Mammary epithelial cell (primary cell): ENCODE measurements at regions not wholly inside any gene's neighbourhood (a gene's known extent, or its start where the extent isn't known, plus 50 kb on each side); places are given as distances from the start of the nearest gene placed in this dataset.

Experiments used
- EZH2 ChIP-seq: IDR thresholded peaks from 2 replicates; pipeline ENCODE4 v1.6.1; 2012; ENCODE audit warnings: low read length, inconsistent platforms, borderline replicate concordance
- TF ChIP-seq, protein P1 (sequence below), 2 donors: IDR thresholded peaks in 1 of 2; conservative IDR thresholded peaks in 1 of 2; 2 replicates each; pipeline ENCODE4 v1.5.1; 2011 to 2012; ENCODE audit warnings: inconsistent platforms in 2 of 2, low read length in 2 of 2, mild to moderate bottlenecking in 2 of 2, control low read depth in 1 of 2, low read depth in 1 of 2; ENCODE audit not compliant: insufficient read depth in 1 of 2; ENCODE audit errors: extremely low read depth in 1 of 2

DNA sequence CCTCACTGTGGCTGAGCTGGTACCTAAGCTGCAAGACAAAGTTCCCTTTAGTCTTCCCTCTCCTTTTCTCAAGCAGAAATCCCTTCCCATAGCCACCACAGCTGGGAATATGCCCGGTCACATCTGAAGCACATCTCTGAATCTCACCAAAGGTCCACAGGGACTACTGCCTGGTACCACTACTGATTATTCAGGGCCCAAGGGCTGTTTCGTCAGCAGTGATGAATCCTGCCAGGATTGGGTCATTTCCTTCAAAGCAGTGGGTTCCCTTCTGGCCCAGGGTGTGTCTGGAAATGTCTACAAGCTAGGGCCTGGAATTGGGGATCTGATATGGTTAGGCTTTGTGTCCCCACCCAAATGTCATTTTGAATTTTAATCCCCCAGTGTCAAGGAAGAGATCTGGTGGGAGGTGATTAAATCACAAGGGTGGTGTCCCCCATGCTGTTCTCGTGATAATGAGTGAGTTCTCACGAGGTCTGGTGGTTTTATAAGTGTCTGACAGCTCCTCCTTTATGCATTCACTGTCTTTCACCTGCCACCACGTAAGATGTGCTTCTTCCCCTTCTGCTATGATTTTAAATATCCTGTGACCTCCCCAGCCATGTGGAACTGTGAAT lies 83.2 kb upstream of the FST start:
- TF ChIP-seq, protein P1, sequence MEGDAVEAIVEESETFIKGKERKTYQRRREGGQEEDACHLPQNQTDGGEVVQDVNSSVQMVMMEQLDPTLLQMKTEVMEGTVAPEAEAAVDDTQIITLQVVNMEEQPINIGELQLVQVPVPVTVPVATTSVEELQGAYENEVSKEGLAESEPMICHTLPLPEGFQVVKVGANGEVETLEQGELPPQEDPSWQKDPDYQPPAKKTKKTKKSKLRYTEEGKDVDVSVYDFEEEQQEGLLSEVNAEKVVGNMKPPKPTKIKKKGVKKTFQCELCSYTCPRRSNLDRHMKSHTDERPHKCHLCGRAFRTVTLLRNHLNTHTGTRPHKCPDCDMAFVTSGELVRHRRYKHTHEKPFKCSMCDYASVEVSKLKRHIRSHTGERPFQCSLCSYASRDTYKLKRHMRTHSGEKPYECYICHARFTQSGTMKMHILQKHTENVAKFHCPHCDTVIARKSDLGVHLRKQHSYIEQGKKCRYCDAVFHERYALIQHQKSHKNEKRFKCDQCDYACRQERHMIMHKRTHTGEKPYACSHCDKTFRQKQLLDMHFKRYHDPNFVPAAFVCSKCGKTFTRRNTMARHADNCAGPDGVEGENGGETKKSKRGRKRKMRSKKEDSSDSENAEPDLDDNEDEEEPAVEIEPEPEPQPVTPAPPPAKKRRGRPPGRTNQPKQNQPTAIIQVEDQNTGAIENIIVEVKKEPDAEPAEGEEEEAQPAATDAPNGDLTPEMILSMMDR (conservative IDR thresholded peaks at IDR 0.05 in 1 of 2, IDR thresholded peaks at IDR 0.05 in 1 of 2; ENCODE audit: extremely low read depth in 1 of 2, insufficient read depth in 1 of 2, low read depth in 1 of 2, low read length in 2 of 2), result no peak
- TF ChIP-seq EZH2, result no peak
